RWPE1 (cell line): ENCODE measurements at regions not wholly inside any gene's neighbourhood (a gene's known extent, or its start where the extent isn't known, plus 50 kb on each side); places are given as distances from the start of the nearest gene placed in this dataset.

Source experiments
- CTCF ChIA-PET: fragments of 350-600 bp; sonication (Branson Sonifier 250); formaldehyde crosslinking; extraction: SDS; loops from one replicate; lab custom pipeline; 2021; lab: Yijun Ruan, JAX
- POLR2A ChIA-PET: fragments of 400-600 bp; formaldehyde crosslinking; extraction: SDS; loops from one replicate; lab custom pipeline; 2020; ENCODE audit warnings: antibody characterized with exemption; ENCODE audit not compliant: low non-redundant PET; lab: Yijun Ruan, JAX
- DNase-seq: peaks from one replicate; pipeline ENCODE4 v3.0.0; 2012; ENCODE audit warnings: low spot score
- H3K27ac ChIP-seq: fragments of 450-650 bp; 2 replicates; pipeline ENCODE4 v1.5.1; 2017
- CTCF ChIP-seq: fragments of 450-650 bp; conservative IDR thresholded peaks from 2 replicates; pipeline ENCODE4 v1.5.1; 2017; ENCODE audit warnings: low read depth, mild to moderate bottlenecking

- CTCF ChIA-PET = no interaction called here
- H3K27ac ChIP-seq = no peak overlapping the region
- no peak for TF ChIP-seq CTCF
- no peak for DNase-seq
- POLR2A ChIA-PET = no interaction called here
Measured at GRCh38 chr3:66565301-66565700, 64.5 kb upstream of the LRIG1 start.

GRCh38 chr3:66567077-66567476 is 66.3 kb upstream of the LRIG1 start:
- DNase-seq = no peak
- CTCF ChIA-PET = no interaction called here
- POLR2A ChIA-PET = interaction anchor here (0.7 kb wide), 1 partner anchor 235 kb away, joined by 7 read pairs; no protein-coding TSS in a partner anchor
- no peak overlapping the region for H3K27ac ChIP-seq
- no peak for TF ChIP-seq CTCF

GRCh38 chr3:66572090-66572675 is 71.4 kb upstream of the LRIG1 start:
- H3K27ac ChIP-seq = no peak overlapping the region
- POLR2A ChIA-PET = no interaction called here

GRCh38 chr3:66572938-66573710 is 72.3 kb upstream of the LRIG1 start:
- no peak; the same call in 1 of the 2 replicates for TF ChIP-seq CTCF
- ChIA-PET POLR2A (no interaction called here), CTCF (interaction anchor here (0.6 kb wide), 1 partner anchor 158 kb away, joined by 3 read pairs; no protein-coding TSS in a partner anchor)
- H3K27ac ChIP-seq = no peak overlapping the region
- no peak for DNase-seq

More at GRCh38 chr3:66572090-66572675, 71.4 kb upstream of the LRIG1 start:
- DNase-seq = no peak
- TF ChIP-seq CTCF = no peak
- CTCF ChIA-PET = no interaction called here

GRCh38 chr3:66574091-66574490 is 73.3 kb upstream of the LRIG1 start:
- H3K27ac ChIP-seq = no peak overlapping the region
- POLR2A ChIA-PET = no interaction called here
- TF ChIP-seq CTCF = no peak
- DNase-seq = no peak
- CTCF ChIA-PET = interaction anchor here (0.6 to 0.7 kb wide), 2 partner anchors 168 to 316 kb away, joined by 3 read pairs; no protein-coding TSS in a partner anchor

- no peak overlapping the region for H3K27ac ChIP-seq
- POLR2A ChIA-PET = no interaction called here
- TF ChIP-seq CTCF = no peak
- no peak for DNase-seq
- CTCF ChIA-PET = interaction anchor here (0.7 kb wide), 1 partner anchor 202 kb away, joined by 4 read pairs; no protein-coding TSS in a partner anchor
Measured at GRCh38 chr3:66577426-66578203, 76.8 kb upstream of the LRIG1 start.
